GM12891 (cell line): ENCODE measurements at regions not wholly inside any gene's neighbourhood (a gene's known extent, or its start where the extent isn't known, plus 50 kb on each side); places are given as distances from the start of the nearest gene placed in this dataset.

Experiments
- POLR2A ChIP-seq: IDR thresholded peaks from 2 replicates; pipeline ENCODE4 v1.6.1; 2011; ENCODE audit warnings: low read depth, low read length, control low read depth
- POLR2AphosphoS5 ChIP-seq: IDR thresholded peaks from 2 replicates; pipeline ENCODE4 v1.6.1; 2011; ENCODE audit warnings: low read depth, low read length, control low read depth

DNA sequence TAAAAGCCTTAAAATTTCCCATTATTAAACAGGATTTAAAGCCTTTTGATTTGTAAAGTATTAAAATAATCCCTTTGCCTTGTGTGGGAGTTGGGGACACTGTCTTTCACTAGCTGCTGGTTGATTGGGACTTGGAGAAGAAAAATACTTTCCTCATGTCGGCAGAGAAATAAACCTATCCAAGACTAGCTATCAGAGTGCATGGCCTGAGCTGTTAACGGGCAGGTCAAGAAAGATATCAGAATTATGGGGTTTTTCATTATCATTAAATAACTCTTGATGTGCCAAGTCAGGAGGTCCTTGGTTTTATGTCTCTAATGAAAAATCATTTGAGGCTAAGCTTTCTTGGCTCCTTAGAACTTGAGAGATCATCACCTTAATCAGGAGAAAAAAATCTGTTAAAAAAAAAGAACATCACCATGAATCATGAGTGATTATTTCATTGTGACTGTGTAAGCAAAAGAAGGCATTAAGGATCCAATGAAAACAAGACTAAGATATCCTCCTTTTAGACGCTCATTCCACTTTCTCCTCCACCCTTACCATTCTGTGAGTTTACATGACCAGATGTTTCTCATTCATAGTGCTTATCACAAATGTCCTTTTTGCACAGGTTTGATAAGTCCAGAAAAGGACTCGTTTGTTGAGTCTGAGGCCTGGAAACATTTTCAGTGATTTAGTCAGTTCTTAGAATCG is 140.4 kb upstream of the EGFLAM start:
- TF ChIP-seq POLR2A (no peak), POLR2AphosphoS5 (no peak)
